ENCODE measurements at regions not wholly inside any gene's neighbourhood (a gene's known extent, or its start where the extent isn't known, plus 50 kb on each side); places are given as distances from the start of the nearest gene placed in this dataset.
"Not testable (repeated sequence)": the region's sequence is repeated elsewhere in the genome, so short reads cannot be mapped to it uniquely, and the experiment has no call there.

DNA sequence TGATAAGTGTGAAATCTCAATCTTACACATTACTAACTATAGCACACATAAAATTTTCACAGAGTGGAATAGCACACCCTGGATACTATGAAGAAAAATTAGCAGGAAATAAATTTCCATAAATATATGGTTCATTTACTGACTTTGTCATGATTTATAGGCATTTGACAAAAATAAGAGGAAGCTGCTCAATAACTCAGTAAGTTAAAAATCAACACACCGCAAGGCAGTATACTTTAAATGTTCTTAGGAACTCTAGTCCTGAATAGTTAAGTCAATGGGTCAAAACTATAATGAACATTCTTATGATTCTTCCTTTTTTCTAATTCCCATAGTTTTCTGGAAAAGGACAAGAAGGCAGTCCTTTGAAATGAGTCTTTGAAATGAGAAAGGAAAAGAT, 1557.8 kb upstream of the RAG2 start:
- no peak for DNase-seq (ENCODE audit: low read depth)

DNA sequence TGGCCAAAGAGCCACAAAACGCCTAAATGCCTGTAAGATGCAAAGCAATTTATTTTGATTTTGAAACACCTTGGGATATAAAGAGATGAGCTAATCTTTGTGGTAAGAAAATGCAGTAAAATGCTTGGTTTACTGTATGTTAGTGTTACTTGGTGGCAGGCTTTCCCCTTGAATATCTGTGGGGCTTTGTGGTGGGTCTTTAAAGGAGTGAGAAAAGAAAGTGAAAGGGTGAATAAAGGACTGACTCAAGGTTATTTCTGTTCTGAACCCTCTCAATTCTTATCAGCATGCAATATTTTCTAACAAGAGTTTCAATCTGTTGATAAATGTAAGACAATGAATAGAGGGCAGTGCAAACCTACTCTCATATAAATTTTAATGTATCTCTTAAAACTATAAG, 1555.9 kb upstream of the RAG2 start:
- no peak for DNase-seq (ENCODE audit: low read depth)

DNA sequence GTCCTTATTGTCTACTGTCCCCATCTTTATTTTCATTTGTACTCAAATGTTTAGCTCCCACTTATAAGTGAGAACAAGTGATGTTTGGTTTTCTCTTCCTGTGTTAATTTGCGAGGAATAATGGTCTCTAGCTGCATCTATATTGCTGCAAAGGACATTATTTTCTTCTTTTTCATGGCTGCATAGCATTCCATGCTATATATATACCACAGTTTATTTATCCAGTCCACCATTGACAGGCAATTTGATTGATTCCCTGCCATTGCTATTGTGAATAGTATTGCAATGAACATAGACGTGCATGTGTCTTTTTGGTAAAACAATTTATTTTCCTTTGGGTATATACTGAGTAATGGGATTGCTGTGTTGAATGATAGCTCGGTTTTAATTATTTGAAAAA, 1545.8 kb upstream of the RAG2 start:
- no peak for DNase-seq (ENCODE audit: low read depth)

DNA sequence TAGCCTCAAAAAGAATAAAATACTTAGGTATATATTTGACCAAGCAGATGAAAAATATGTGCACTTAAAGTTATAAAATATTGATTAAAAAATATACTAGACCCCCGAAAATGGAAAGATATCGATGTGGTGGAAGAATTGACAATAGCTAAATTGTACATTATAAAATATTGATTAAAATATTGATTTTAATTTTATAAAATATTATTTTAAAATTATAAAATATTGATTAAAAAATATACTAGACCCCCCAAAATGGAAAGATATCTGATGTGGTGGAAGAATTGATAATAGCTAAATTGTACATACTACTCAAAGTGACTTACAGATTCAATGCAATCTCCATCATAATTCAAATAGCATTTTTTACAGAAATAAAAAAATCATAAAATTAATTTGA, 1540.9 kb upstream of the RAG2 start:
- no peak for DNase-seq (ENCODE audit: low read depth)

DNA sequence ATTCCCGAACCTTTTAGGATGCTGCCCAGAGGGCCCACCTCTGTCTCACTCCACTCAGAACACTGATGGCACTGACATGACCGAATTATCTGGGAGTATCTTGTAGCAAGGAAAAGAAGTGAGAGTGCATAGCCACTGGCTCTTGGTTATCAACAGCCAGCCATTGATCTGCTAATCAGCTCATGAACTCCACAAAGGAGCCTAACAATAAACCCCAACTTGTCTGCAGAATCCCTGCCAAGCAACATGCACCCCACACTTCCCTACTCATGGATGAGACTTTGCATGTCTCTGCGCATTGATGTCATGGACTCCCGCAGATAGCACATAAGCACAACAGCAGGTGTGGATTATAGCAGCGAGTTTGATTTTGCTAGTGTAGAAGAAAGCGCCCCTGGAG, 1538.9 kb upstream of the RAG2 start:
- no peak for DNase-seq (ENCODE audit: low read depth)

DNA sequence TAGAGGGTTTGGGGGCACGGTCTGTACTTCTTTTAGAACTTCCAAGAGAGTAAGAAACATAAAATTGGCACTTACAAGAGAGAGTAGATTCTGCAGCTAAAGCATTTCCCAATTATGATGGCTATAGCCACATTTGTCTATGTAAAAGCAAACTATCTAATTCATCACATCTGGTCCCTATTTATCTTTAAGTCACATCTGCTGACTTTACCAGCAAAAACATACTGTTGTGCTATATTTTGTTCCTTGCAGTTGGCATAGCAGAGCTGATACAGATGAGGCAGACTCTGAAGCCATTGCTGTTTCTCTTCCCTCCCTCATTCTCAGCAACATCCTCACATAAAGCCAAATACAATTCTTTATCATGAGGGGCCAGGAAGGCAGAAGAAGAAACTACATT, 1533.5 kb upstream of the RAG2 start:
- DNase-seq (ENCODE audit: low read depth): no peak

DNA sequence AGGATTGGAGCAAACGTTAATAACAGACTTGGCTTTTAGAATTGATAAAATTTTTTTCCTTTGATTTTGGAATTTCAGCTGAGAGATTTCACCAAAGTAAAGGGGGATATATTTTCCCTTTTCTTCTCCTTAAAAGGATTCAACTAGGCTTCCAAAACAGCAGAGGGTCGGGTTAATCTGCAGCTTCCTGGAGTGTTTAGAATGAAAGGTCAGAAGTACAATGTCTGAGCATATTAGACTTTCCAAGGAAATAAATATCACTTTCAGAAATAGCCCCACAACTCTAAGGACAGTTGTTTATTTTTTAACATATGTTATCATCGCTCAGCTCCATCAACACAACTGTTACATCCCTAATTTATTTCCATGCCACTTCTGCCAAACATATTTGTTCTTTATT, 1532.9 kb upstream of the RAG2 start:
- DNase-seq (ENCODE audit: low read depth): no peak

DNA sequence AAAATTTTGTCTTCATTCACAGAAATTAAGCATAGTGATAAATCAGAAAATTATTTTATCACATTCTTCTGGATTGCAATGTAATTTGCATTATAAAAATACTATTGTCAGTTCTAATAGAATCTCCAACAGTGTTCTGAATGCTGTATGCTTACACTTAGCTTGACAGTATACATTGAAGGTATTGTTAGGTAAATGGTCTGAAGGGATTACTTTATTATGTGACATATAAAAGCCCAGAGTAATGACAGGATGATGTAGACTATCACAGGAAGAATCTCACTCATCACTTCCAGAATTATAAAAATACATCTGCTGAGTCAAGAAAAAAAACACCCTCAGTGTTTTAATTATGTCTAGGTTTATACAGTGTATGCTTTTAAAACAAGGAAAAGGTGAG, 1532.5 kb upstream of the RAG2 start:
- no peak for DNase-seq (ENCODE audit: low read depth)

DNA sequence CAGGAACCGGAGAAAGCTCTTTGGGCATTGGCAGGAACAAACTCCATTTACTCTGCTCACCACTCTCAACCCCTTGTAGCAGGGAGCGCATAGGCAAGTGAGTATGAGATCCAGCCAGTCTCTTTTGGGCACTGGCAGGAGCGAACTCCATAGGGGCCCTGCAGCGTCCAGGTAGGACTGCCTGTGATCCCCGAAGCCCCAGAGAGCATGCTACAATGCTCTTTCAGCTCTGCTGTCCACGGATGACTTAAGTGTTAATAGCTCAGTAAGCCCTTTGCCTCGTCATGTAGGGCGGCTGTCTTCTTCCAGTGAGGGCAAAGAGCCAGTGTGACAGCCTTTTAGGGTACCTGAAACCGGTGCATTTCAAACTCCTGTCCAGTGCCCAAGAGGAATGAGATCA, 1525.6 kb upstream of the RAG2 start:
- DNase-seq (ENCODE audit: low read depth): no peak

DNA sequence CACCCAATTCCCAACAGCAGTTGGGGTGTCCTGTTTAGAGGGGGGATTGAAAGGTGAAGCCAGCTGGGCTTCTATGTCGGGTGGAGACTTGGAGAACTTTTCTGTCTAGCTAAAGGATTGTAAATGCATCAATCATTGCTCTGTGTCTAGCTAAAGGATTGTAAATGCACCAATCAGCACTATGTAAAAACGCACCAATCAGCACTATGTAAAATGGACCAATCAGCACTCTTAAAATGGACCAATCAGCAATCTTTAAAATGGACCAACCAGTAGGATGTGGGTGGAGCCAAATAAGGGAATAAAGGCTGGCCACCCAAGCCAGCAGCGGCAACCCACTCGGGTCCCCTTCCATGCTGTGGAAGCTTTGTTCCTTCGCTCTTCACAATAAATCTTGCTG, 1518.6 kb upstream of the RAG2 start:
- DNase-seq (ENCODE audit: low read depth): not testable (repeated sequence)

DNA sequence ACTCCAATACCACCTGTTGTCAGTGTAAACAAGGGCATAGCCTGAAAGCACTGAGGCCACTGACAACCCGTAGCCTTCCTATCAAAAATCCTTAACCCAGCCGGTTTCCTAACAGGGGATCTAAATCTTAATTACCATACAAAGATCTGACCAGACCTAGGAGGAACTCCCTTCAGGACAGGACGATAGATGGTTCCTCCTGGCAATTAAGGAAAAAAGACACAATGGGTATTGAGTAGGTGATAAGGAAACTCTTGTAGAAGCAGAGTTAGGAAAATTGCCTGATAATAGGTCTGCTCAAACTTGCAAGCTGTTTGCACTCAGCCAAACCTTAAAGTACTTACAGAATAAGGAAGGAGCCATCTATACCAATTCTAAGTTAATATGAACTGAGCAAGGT, 1517.3 kb upstream of the RAG2 start:
- DNase-seq (ENCODE audit: low read depth): not testable (repeated sequence)

DNA sequence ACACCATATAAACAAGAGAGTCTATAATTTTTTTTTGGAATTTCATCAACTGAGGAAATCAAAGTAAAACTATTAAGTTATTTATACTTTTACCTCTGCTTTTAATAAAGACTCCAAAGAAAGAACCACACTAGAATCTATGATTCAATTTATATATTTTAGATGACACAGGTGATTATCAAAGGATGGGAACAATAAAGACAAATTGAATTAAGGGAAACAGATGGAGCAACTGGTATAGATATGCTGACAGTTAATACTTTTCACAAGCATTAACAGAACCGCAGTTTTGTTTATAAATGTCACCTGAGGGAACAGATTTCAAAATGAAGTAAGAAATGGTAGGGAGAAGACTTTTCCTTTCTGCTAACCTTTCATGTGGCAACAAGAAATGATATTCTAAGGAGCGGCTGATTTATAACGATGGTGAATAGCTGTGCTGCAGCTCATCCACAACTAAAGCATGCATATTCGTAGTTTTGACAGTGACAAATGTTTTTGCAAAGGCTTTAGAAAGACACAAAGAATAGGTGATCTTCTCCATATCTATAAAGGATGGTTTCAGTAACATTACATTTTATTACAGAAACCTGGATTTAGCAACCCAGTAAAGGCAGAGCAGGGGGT, 1502.9 kb upstream of the RAG2 start:
- no peak for DNase-seq (ENCODE audit: low read depth)

DNA sequence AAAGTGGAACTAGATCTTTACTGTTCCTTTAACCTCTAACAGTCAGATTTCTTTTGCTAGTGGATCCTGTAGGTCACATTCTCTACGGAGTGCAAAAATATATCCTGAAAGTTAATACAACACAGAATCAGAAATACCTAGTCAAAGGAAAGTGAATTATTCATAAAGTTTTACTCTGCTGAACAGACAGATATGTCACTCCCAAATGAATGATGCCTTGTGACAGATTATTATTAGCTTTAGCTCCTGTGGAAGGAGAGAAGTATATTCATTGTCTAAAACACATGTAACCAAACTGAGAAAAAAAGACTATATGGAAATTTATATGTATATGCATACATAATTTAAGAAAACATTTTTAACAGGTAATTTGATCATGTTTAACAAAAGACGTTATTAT, 1497.2 kb upstream of the RAG2 start:
- DNase-seq (ENCODE audit: low read depth): no peak

DNA sequence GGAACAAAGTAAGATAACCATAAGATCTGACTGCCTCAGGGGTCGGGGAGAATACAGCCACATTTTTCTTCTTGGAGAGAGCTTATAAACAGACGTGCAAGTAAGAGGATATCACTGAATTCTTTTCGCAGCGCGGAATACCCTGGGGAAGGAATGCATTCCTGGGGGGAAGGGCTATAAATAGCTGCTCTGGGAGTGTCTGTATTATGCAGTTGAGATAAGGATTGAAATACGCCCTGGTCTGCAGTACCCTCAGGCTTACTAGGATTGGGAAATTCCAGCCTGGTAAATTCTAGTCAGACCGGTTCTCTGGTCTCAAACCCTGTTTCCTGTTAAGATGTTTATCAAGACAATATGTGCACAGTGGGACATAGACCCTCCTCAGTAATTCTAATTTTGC, 1491.7 kb upstream of the RAG2 start:
- DNase-seq (ENCODE audit: low read depth): no peak

DNA sequence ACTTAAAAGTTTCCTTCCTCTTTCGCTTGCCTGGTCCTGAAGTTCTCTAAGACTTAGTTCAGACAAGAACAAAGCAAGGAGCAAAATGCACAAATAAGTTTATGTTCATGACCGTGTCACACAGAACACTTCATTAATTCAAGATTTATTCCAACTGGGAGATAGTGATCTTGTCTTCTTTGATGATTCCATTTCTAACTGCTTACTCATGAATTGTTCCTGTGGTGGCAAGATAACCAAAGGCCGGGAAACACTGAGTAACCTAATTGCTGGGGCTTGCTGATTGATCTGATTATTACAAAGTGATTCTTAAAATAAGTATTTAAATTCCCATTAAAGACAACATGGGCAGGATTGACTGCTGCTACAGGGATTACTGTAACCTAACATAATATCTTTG, 1462.9 kb upstream of the RAG2 start:
- no peak for DNase-seq (ENCODE audit: low read depth)

DNA sequence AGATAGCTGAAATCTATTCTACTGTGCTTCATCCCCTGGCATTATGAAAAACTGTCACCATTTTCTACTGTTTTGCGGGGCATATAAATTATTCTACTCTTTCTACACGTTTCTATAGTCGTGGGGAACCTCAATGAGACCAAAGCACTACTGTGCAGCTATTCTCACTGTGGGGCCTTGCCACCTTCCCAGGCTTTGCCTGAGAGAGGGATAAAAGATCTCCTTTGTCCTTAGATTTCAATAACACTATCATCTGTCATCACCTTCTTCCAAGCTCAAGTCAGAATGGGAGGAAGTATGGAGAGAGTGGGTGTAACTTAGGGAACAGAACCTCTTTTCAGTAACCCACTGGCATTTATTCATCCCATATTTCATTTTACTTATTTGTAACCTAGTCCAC, 1462.1 kb upstream of the RAG2 start:
- no peak for DNase-seq (ENCODE audit: low read depth)

DNA sequence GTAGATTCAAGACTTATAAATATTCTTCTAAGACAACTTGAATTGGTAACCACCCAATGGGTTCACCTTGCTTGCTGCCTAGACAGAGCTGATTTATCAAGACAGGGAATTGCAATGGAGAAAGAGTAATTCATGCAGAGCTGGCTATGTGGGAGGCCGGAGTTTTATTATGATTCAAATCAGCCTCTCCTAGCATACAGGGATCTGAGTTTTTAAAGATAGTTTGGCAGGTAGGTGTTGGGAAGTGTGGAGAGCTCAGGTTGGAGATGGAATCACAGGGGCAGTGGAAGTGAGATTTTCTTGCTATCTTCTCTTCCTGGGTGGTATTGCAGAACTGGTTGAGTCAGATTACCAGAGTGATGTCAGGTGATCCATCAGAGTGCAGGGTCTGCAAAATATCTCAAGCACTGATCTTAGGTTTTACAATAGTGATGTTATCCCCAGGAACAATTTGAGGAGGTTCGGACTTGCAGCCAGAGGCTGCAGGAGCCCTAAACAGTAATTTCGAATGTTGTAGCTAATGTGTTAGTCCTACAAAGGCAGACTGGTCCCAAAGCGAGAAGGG, 1448.6 kb upstream of the RAG2 start:
- DNase-seq (ENCODE audit: low read depth): no peak

DNA sequence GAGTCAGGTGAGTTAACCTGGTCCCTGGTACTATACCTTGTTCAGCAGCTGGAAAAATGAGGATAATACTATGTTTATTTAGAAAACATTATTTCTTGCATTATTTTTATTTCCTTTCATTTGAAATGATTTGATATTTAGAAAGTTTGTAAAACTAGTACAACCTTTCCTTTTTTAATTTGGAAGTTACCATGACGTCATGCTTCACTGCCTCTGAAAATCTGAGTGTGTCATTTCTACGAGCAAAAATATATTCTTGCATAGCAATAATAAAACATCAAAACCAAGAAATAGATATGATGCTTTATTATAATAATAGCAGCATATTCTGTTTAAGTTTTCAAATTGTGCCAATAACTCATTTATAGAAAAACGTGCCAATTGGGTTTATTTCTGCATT, 1445.0 kb upstream of the RAG2 start:
- DNase-seq (ENCODE audit: low read depth): no peak

DNA sequence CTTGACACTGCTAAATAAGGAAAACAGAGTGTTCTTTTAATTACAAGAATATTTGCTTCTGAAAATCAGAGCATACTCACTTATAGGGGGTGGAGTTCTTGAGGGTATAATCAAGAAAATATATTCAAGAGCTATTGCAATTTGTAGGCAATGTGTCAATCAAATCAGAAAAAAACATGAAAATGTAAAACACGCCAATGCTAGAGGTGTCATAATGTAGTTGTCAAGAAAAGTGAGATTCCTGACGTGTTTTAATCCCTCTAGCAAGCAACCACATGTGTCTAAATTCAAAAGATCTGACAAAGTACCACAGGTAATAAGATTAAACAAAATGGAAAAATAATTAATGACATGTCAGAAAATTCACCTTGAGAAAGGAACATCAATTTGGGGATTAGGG, 1440.7 kb upstream of the RAG2 start:
- no peak for DNase-seq (ENCODE audit: low read depth)

DNA sequence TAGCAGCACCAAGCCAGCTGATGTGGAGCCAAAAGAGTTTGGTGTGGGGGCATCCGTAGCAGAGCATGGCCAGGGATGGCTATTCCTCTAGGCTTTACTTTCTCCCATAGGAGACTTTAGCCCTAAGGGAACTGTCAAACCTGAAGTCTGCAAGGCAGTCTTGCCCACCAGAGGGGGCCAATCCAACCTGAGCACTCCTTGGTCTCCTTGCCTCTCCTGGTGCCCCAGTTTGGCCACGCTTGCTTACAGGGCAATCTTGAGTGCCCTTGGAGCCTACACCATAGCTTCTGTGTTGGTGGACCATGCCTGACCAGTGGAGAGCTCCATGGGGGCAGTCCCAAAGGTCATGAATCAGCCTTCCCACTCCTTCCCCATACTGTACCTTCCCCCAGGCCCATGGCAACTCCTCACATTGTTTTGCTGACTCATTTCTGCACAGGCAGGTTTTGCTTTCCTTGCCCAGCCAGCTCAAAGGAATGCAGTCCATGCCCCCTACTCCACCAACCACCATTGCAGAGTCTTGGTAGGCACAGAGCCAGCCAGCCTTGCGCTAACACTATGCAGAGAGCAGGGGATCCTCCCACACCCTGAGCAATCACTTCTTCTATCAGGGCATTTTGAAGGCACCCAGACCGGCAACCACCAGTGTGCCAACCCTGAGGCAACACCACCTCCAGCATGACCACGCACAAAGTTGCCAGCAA, 1421.2 kb upstream of the RAG2 start:
- DNase-seq (ENCODE audit: low read depth): no peak

DNA sequence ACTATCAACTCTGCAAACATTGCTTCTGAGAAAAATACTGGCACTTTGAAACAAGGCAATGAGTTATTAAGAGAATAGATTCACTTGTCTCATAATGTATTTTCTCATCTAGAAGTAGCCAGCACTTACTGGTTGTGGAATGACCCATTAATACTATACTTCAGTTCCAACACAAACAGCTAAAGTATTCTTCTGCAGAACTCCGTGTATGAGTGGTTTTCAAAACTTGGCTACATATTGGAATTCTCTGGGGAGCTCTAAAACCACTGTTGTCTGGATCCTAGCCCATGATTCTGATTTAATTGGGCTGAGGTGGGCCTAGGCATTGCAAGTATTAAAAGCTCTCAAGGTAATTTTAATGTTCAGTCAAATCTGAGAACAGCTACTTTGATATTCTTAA, 1416.4 kb upstream of the RAG2 start:
- peak; percentile 75 for DNase-seq (ENCODE audit: low read depth)

DNA sequence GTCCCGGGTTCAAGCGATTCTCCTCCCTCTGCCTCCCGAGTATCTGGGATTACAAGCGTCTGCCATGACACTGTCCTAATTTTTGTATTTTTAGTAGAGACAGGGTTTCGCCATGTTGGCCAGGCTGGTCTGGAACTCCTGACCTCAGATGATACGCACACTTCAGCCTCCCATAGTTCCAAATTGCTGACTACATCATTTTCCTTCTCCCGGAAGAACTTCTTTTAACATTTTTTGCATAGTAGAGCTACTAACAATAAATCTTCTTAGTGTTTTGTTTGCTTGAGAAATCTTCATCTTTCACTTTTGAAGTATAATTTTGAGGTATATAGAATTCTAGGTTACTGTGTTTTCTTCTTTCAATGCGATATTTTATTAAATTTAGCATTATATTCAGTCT, 1415.1 kb upstream of the RAG2 start:
- no peak for DNase-seq (ENCODE audit: low read depth)

DNA sequence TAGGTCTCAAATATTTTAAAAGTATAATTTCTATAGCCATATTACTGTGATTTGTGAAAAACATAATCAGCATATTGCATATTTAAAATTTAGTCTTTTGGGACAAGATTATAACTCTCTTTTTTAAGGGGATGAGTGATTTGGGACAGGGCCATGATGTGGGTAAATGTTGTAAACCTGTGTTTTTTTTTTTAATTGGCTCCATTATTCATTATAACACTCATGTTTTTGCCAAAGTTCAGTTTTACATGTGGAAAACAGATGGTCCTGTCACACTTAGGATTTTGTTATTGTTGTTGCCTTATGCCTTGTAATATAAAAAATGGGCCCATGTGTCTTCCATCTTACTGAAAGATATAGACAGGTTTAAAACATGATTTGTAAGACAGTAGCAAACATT, 1413.5 kb upstream of the RAG2 start:
- DNase-seq (ENCODE audit: low read depth): no peak

DNA sequence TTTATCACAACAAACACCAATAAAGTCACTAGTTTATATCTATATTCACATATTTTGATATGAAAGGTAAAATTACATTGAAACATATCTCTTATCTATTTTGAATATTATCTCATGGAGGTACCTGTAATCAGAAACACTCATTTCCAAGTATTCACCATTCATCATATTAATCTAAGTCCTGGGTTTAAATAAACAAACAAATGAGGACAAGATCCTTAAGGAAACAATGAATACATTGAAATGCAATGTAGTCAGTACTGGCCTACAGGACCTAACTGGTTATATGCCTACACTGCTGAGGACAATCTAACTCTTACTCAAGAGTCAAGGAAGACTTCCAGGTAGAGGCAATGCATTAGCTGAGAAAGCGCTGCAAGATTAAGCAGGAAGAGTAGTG, 1411.9 kb upstream of the RAG2 start:
- DNase-seq (ENCODE audit: low read depth): no peak

Measured in stromal cell of bone marrow (primary cell).